ELR (cell line): ENCODE measurements at regions not wholly inside any gene's neighbourhood (a gene's known extent, or its start where the extent isn't known, plus 50 kb on each side); places are given as distances from the start of the nearest gene placed in this dataset.

ENCODE experiments used
- DNase-seq: peaks from one replicate; pipeline ENCODE4 v3.0.0-alpha.2; 2015; ENCODE audit warnings: low read depth

- no peak for DNase-seq
These were observed 621.5 kb upstream of the TBL1XR1 start for GRCh38 chr3:177818712-177819240.

GRCh38 chr3:177820683-177821316 lies 623.5 kb upstream of the TBL1XR1 start:
- no peak for DNase-seq

- DNase-seq: no peak
These were observed 625.4 kb upstream of the TBL1XR1 start for GRCh38 chr3:177822681-177823096.

- no peak for DNase-seq
These were observed 626.5 kb upstream of the TBL1XR1 start for GRCh38 chr3:177823701-177824189.

- DNase-seq: peak; percentile 39
These were observed 627.0 kb upstream of the TBL1XR1 start for GRCh38 chr3:177824190-177824786.

GRCh38 chr3:177824841-177825240 lies 627.6 kb upstream of the TBL1XR1 start:
- no peak for DNase-seq

GRCh38 chr3:177826253-177826652 lies 629.0 kb upstream of the TBL1XR1 start:
- no peak for DNase-seq

GRCh38 chr3:177827511-177828207 lies 630.4 kb upstream of the TBL1XR1 start:
- peak; percentile 90 for DNase-seq

- no peak for DNase-seq
These were observed 630.9 kb upstream of the TBL1XR1 start for GRCh38 chr3:177828208-177828565.

GRCh38 chr3:177830411-177830849 lies 633.1 kb upstream of the TBL1XR1 start:
- DNase-seq: peak; percentile 49

- peak; percentile 47 for DNase-seq
These were observed 634.1 kb upstream of the TBL1XR1 start for GRCh38 chr3:177831361-177831760.

GRCh38 chr3:177832880-177833279 lies 635.6 kb upstream of the TBL1XR1 start:
- DNase-seq: no peak

- no peak for DNase-seq
These were observed 636.0 kb upstream of the TBL1XR1 start for GRCh38 chr3:177833332-177833731.

GRCh38 chr3:177835008-177835407 lies 637.7 kb upstream of the TBL1XR1 start:
- peak; percentile 98 for DNase-seq

- peak; percentile 97 for DNase-seq
These were observed 638.6 kb upstream of the TBL1XR1 start for GRCh38 chr3:177835917-177836316.

- DNase-seq: no peak
These were observed 639.4 kb upstream of the TBL1XR1 start for GRCh38 chr3:177836671-177837070.

- DNase-seq: no peak
These were observed 640.8 kb upstream of the TBL1XR1 start for GRCh38 chr3:177837951-177838655.

GRCh38 chr3:177838766-177839350 lies 641.6 kb upstream of the TBL1XR1 start:
- no peak for DNase-seq

- no peak for DNase-seq
These were observed 645.0 kb upstream of the TBL1XR1 start for GRCh38 chr3:177842302-177842701.

GRCh38 chr3:177842743-177843734 lies 645.8 kb upstream of the TBL1XR1 start:
- DNase-seq: no peak
